Endothelial cell (in vitro differentiated cells): ENCODE measurements at regions not wholly inside any gene's neighbourhood (a gene's known extent, or its start where the extent isn't known, plus 50 kb on each side); places are given as distances from the start of the nearest gene placed in this dataset.
"Not testable (repeated sequence)": the region's sequence is repeated elsewhere in the genome, so short reads cannot be mapped to it uniquely, and the experiment has no call there.

ENCODE experiments used
- DNase-seq: peaks from one replicate; pipeline ENCODE4 v3.0.0; 2021; ENCODE audit warnings: low spot score
- H3K27ac Mint-ChIP-seq: one replicate; pipeline ENCODE4 v1.8.0; 2021; ENCODE audit warnings: mixed read lengths, inconsistent platforms; ENCODE audit not compliant: unreplicated experiment
- H3K27me3 Mint-ChIP-seq: one replicate; pipeline ENCODE4 v1.8.0; 2021; ENCODE audit warnings: mild to moderate bottlenecking, moderate library complexity, mixed read lengths, inconsistent platforms; ENCODE audit not compliant: unreplicated experiment
- H3K36me3 Mint-ChIP-seq: one replicate; pipeline ENCODE4 v1.8.0; 2021; ENCODE audit warnings: mild to moderate bottlenecking, low read depth, mixed read lengths, inconsistent platforms; ENCODE audit not compliant: unreplicated experiment
- H3K4me1 Mint-ChIP-seq: one replicate; pipeline ENCODE4 v1.8.0; 2021; ENCODE audit warnings: mild to moderate bottlenecking, mixed read lengths, inconsistent platforms; ENCODE audit not compliant: unreplicated experiment
- H3K4me3 Mint-ChIP-seq: one replicate; pipeline ENCODE4 v1.8.0; 2021; ENCODE audit warnings: mild to moderate bottlenecking, mixed read lengths, inconsistent platforms; ENCODE audit not compliant: unreplicated experiment
- H3K9me3 Mint-ChIP-seq: one replicate; pipeline ENCODE4 v1.8.0; 2021; ENCODE audit warnings: mixed read lengths, inconsistent platforms; ENCODE audit not compliant: unreplicated experiment
- TF ChIP-seq, protein P1 (sequence below): fragments of 200-600 bp; sonication (generic); IDR thresholded peaks from one replicate; pipeline ENCODE4 v1.5.0; 2021; ENCODE audit warnings: antibody characterized with exemption; ENCODE audit not compliant: unreplicated experiment

DNA sequence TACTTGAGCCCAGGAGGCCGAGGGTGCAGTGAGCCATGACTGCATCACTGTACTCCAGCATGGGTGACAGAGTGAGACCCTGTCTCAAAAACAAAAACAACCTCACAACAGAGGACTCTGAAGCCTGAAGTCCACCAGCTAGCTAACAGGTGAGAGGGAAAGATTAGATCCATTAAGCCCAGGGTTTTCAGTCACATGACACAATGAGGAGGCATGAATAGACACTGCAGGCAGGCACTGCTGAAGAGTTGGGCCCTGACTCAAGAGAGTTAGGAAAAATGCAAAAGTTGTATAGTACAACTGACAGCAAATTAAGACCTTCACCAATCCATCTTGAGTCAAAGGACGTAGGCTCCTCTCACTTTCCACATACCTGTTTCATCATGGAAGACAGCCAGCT is 64.9 kb downstream of the IARS1 start:
- no peak for DNase-seq
- TF ChIP-seq, protein P1, sequence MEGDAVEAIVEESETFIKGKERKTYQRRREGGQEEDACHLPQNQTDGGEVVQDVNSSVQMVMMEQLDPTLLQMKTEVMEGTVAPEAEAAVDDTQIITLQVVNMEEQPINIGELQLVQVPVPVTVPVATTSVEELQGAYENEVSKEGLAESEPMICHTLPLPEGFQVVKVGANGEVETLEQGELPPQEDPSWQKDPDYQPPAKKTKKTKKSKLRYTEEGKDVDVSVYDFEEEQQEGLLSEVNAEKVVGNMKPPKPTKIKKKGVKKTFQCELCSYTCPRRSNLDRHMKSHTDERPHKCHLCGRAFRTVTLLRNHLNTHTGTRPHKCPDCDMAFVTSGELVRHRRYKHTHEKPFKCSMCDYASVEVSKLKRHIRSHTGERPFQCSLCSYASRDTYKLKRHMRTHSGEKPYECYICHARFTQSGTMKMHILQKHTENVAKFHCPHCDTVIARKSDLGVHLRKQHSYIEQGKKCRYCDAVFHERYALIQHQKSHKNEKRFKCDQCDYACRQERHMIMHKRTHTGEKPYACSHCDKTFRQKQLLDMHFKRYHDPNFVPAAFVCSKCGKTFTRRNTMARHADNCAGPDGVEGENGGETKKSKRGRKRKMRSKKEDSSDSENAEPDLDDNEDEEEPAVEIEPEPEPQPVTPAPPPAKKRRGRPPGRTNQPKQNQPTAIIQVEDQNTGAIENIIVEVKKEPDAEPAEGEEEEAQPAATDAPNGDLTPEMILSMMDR, result no peak
- Mint-ChIP-seq H3K9me3 (no peaks in the 10 kb centered on the region), H3K27ac (no peak overlapping the region), H3K36me3 (peaks cover 15% of the 10 kb centered on the region), H3K4me1 (no peaks in the 10 kb centered on the region), H3K27me3 (no peaks in the 10 kb centered on the region), H3K4me3 (no peak overlapping the region)

DNA sequence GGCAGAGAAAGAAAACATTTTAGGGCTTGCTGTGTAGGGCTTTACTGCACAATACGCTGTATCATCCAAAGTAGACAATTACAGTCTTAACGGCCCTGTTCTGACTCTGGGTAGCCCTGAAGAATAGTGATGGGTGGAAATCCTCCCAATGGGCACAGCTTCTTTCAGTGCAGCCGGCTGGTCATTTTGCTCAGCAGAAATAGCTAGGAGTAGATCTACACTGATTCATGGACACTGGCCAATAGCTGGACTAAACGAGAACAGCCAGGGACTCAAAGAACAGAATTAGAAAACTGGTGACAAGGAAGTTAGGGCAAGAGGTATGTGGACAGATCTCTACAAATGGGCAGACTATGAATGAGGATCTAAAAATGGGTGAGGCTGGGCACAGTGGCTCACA is 69.3 kb downstream of the IARS1 start:
- Mint-ChIP-seq H3K27ac (no peak overlapping the region), H3K27me3 (no peaks in the 10 kb centered on the region), H3K9me3 (no peaks in the 10 kb centered on the region), H3K4me3 (no peak overlapping the region), H3K4me1 (no peaks in the 10 kb centered on the region), H3K36me3 (peaks cover 35% of the 10 kb centered on the region)
- TF ChIP-seq, protein P1, result no peak
- DNase-seq, result no peak

DNA sequence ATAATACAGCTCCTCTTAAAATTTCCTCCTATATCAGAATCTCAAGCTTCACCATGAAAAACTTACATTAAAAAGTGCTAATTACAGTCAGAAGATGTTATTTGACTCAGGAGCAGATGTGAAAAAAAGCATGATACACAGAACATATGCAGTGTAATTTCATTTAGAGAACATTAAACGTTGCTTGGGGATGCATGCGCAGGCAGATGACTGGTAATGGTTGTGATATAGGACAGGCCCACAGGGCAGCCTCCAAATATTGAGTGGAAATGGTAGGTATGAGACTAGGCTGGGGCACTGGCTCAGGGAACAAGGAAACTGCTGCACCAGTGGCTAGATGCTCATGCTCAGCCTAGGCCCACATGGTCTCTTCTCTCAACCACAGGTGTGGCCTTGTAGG is 69.7 kb downstream of the IARS1 start:
- no peak overlapping the region for H3K27ac Mint-ChIP-seq
- no peak for DNase-seq
- TF ChIP-seq, protein P1, result no peak
- H3K4me1 Mint-ChIP-seq, result no peaks in the 10 kb centered on the region
- no peaks in the 10 kb centered on the region for H3K9me3 Mint-ChIP-seq
- H3K27me3 Mint-ChIP-seq, result no peaks in the 10 kb centered on the region
- no peak overlapping the region for H3K4me3 Mint-ChIP-seq
- H3K36me3 Mint-ChIP-seq, result peaks cover 33% of the 10 kb centered on the region

DNA sequence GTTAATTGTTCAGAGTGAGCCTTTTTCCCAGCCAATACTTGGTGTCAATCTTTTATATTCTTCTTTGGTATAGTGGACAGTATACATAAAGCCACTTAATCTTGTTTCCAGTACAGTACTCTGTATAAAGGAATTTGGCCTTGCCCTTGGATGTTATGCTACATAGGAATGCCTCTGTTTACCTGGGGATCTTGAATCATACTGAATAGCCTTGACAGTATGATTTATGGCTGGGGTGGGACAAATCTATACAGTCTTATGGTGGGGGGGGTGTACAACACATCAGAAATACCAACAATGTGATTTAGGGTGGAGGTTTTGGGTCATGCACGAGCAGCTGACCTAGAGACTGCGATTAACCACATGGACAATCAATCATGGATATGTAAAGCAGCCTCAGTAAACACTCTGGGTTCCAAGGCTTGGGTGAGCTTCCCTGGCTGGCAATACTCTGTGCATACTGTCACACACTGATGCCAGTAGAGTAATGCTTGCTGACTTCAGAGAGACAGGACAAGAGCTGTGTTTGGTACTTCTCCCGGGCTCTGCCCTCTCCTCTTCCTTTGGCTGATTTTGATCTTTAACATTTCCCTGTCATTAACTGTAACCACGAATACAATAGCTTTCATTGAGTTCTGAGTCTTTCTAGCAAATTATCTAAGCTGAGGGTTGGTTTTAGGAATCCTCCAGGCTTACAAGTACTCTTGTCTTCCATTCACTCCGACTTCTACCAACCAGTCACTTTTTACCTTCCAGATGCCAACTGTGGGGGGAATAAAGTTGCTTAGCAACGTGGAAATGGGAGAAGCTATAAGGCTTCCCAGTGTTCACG is 84.6 kb downstream of the IARS1 start:
- Mint-ChIP-seq H3K27me3 (peaks cover 1% of the 10 kb centered on the region), H3K4me3 (no peak overlapping the region), H3K4me1 (peaks cover 7% of the 10 kb centered on the region), H3K9me3 (no peaks in the 10 kb centered on the region), H3K36me3 (peaks cover 20% of the 10 kb centered on the region), H3K27ac (no peak overlapping the region)
- no peak for DNase-seq
- TF ChIP-seq, protein P1, result no peak

DNA sequence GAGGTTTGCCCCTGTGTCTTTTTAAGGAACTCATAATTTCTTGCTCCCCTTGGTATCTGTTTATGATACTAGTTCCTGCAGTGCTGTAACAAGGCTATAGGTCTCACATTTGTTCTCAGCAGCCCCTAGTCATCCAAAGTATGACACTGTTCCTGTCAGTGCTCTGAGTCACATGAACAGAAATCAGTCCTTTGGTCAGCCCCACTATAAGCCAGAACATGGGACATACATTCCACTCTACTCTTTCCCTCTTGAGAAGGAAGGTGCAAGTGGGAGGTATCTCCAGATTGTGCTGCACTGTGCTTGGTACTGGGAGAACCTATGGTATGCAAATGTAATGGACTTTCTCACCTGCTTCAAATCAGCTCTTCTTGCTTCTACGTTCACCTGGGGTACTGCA is 87.0 kb downstream of the IARS1 start:
- Mint-ChIP-seq H3K36me3 (peaks cover 20% of the 10 kb centered on the region), H3K4me3 (no peak overlapping the region), H3K4me1 (peaks cover 7% of the 10 kb centered on the region), H3K9me3 (no peaks in the 10 kb centered on the region), H3K27me3 (peaks cover 1% of the 10 kb centered on the region), H3K27ac (no peak overlapping the region)
- TF ChIP-seq, protein P1, result no peak
- no peak for DNase-seq

DNA sequence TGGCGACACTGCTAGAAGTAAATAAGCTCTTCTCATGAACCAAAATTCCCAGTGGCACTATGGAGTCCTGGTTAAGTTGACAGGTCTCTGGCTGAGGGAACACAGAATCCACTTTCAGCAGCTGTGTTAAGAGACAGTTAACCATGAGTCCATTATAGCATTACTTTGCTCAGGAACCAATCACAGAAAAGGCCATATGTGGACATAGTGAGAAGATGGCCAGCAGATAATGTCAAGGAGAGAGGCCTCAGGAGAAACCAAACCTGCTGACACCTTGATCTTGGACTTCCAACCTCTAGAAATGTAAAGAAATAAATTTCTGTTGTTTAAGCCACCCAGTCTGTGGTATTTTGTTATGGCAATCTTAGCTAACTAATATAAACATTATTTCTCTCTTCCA is 88.7 kb upstream of the SPTLC1 start:
- not testable (repeated sequence) for H3K9me3 Mint-ChIP-seq, H3K4me1 Mint-ChIP-seq, DNase-seq, H3K36me3 Mint-ChIP-seq, H3K27ac Mint-ChIP-seq, H3K4me3 Mint-ChIP-seq, H3K27me3 Mint-ChIP-seq

DNA sequence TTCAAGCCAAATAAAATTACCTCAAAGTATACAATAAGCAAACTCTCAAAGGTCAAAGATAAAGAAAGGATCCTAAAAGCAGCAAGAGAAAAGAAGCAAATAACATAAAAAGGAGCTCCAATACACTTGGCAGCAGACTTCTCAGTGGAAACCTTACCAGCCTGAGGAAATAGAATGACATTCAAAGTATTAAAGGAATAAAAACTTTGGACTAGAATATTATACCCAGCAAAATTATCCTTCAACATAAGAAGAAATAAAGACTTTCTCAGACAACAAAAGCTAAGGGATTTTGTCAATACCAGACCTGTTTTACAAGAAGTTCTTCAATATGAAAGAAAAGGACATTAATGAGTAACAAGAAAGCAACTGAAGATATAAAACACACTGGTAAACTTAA is 83.0 kb upstream of the SPTLC1 start:
- not testable (repeated sequence) for H3K27me3 Mint-ChIP-seq, H3K27ac Mint-ChIP-seq, H3K9me3 Mint-ChIP-seq, H3K4me3 Mint-ChIP-seq, H3K36me3 Mint-ChIP-seq, H3K4me1 Mint-ChIP-seq, DNase-seq
